ENCODE measurements at regions not wholly inside any gene's neighbourhood (a gene's known extent, or its start where the extent isn't known, plus 50 kb on each side); places are given as distances from the start of the nearest gene placed in this dataset.
"Not testable (repeated sequence)": the region's sequence is repeated elsewhere in the genome, so short reads cannot be mapped to it uniquely, and the experiment has no call there.

- no peak for DNase-seq
These were observed 1465.7 kb upstream of the DIAPH2 start for GRCh38 chrX:95218976-95219375.

- DNase-seq = no peak
These were observed 1436.3 kb upstream of the DIAPH2 start for GRCh38 chrX:95248386-95248785.

- DNase-seq = no peak
These were observed 1394.2 kb upstream of the DIAPH2 start for GRCh38 chrX:95290455-95290854.

GRCh38 chrX:95291561-95291960, 1393.1 kb upstream of the DIAPH2 start:
- no peak for DNase-seq

GRCh38 chrX:95318882-95319281, 1365.8 kb upstream of the DIAPH2 start:
- no peak for DNase-seq

- DNase-seq = no peak
These were observed 1359.5 kb upstream of the DIAPH2 start for GRCh38 chrX:95325185-95325584.

- no peak for DNase-seq
These were observed 1354.3 kb upstream of the DIAPH2 start for GRCh38 chrX:95330292-95330691.

GRCh38 chrX:95332530-95332929, 1352.1 kb upstream of the DIAPH2 start:
- DNase-seq = no peak

- no peak for DNase-seq
These were observed 1337.8 kb upstream of the DIAPH2 start for GRCh38 chrX:95346856-95347255.

- DNase-seq = no peak
These were observed 1333.7 kb upstream of the DIAPH2 start for GRCh38 chrX:95350774-95351488.

GRCh38 chrX:95367286-95367685, 1317.4 kb upstream of the DIAPH2 start:
- no peak for DNase-seq

- DNase-seq = no peak
These were observed 1301.8 kb upstream of the DIAPH2 start for GRCh38 chrX:95382799-95383198.

GRCh38 chrX:95383778-95384177, 1300.9 kb upstream of the DIAPH2 start:
- DNase-seq = no peak

GRCh38 chrX:95427389-95427788, 1257.3 kb upstream of the DIAPH2 start:
- no peak for DNase-seq

- DNase-seq = no peak
These were observed 1249.4 kb upstream of the DIAPH2 start for GRCh38 chrX:95435198-95435597.

GRCh38 chrX:95441836-95442235, 1242.8 kb upstream of the DIAPH2 start:
- no peak for DNase-seq

GRCh38 chrX:95484781-95485180, 1199.9 kb upstream of the DIAPH2 start:
- DNase-seq = no peak

- no peak for DNase-seq
These were observed 1178.9 kb upstream of the DIAPH2 start for GRCh38 chrX:95505721-95506120.

GRCh38 chrX:95509474-95509873, 1175.2 kb upstream of the DIAPH2 start:
- DNase-seq = no peak

- not testable (repeated sequence) for DNase-seq
These were observed 1160.6 kb upstream of the DIAPH2 start for GRCh38 chrX:95524018-95524417.

- DNase-seq = no peak
These were observed 1148.5 kb upstream of the DIAPH2 start for GRCh38 chrX:95536111-95536510.

GRCh38 chrX:95536661-95537060, 1148.0 kb upstream of the DIAPH2 start:
- DNase-seq = no peak

GRCh38 chrX:95539041-95539440, 1145.6 kb upstream of the DIAPH2 start:
- DNase-seq = no peak

GRCh38 chrX:95549552-95549951, 1135.1 kb upstream of the DIAPH2 start:
- not testable (repeated sequence) for DNase-seq

- DNase-seq = no peak
These were observed 1099.3 kb upstream of the DIAPH2 start for GRCh38 chrX:95585321-95585720.
